GM21786 (cell line): ENCODE measurements at regions not wholly inside any gene's neighbourhood (a gene's known extent, or its start where the extent isn't known, plus 50 kb on each side); places are given as distances from the start of the nearest gene placed in this dataset.
"Not testable (repeated sequence)": the region's sequence is repeated elsewhere in the genome, so short reads cannot be mapped to it uniquely, and the experiment has no call there.

Source experiments
- ATAC-seq: cut with Tn5 transposase; IDR thresholded peaks from one replicate; pipeline ENCODE4 v1.9.1; 2021; ENCODE audit not compliant: unreplicated experiment

DNA sequence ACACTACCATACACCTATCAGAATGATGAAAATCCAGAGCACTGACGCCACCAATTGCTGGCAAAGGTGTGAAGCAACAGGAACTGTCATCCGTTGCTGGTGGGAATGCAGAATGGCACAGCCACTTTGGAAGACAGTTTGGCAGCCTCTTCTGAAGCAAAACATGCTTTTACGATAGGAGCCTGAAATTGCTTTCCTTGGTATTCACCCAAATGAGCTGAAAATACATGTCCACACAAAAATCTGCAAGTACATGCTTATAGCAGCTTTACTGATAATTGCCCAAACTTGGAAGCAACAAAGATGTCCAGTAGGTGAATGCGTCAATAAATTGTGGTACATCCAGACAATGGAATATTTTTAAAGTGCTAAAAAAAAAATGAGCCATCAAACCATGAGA is 322.8 kb upstream of the FAT1 start:
- no peak for ATAC-seq

DNA sequence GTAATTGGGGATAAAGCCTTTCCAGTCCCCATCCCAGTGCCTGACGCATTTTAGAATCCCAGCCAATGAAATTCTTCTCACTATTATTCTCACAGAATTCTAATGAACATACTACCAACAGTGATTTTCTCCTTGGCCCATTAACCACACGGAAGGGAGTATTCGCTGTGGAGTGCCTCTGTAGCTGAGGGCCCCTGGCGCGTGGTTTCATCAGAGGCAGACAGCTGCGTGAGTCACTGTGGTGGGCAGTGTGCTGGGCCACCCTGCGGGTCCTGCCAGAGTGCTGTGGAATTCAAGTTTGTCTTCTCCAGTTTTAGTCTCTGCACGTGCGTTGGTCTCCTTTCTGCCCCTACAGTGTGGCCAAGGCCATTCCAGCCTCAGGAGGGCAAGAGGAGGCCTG is 335.4 kb upstream of the FAT1 start:
- no peak for ATAC-seq

DNA sequence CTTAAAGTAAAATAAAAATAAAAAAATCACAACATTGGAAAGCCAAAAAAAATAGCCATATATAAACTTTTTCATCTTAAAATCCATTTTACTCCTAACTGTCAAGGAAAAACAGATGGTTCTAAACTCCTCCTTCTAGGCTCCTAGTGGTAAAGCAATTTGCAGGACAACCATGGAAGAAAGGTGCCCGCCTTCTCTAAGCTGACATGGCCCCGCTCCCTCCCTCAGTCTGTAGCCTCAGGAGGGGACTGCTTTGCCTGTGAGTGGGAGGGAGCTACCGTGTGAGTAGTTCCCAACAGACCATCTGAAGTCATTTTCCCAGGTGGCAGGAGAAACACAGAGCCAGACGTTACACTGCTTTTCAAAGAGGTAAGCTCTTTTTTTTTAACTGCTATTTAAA is 336.2 kb upstream of the FAT1 start:
- no peak for ATAC-seq

DNA sequence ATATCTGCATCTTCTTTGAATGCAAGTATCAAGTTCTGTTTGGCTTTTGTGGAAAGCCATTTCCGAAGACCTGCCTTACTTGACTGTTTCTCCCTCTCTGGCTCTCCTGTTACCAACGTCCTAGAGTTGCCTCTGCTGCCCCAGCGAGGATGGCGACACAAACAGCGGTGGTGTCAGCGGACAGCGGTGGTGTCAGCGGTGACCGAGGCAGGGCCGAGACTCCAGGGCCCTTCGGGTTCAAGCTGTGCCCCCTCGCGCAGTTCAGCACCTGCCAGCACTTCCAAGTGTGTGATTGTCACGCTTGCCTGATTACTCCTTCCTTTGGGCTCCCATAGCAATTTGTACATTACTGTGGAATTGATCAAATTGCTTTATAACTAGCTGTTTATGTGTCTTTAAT is 336.9 kb upstream of the FAT1 start:
- no peak for ATAC-seq

DNA sequence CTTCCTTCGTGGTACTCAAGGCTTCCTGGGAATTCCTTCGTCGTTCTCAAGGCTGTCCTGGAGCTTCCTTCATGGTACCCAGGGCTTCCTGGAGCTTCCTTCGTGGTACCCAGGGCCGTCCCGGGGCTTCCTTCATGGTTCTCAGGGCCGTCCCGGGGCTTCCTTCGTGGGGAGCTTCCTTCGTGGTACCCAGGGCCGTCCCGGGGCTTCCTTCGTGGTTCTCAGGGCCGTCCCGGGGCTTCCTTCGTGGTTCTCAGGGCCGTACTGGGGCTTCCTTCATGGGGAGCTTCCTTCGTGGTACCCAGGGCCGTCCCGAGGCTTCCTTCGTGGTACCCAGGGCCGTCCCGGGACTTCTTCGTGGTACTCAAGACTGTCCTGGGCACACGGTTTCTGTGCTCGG is 339.6 kb upstream of the FAT1 start:
- ATAC-seq = no peak

DNA sequence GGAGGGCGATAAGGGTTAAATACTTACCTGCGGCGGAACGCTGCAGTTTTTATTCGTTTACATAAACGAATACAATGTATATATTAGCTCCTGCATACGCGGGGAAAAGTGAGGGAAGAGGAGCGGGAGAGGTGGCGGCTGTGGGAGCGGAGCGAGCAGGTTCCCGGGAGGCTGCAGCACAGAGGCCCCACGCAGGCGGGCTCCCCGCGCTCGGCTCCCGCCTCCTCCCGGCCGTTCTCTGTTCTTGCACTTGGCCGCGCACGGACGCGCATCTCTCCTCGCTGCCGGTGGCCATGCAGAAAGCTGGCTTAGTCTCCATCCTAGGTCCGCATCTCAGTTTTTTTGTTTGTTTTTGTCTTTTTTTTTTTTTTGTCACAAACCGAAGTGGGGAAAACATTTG is 340.4 kb upstream of the FAT1 start:
- ATAC-seq = no peak

DNA sequence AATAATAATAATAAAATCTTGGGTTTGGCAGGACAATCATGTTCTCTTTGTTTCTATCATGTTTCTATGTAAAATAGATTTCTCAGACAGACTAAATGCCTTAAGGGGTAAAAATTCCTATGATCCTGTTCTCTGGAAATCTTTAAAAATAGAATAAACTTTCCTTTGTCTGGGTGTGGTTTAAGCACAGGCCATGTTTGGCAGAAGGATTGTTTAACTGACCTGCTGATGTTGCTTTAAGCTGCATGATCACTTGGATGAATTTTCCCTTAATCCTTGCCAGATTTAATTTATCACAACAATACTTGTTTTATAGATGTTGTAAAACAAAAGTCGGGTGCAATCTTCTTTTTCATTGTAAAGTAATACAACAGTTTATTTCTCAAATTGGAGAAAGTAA is 341.7 kb upstream of the FAT1 start:
- ATAC-seq = no peak

DNA sequence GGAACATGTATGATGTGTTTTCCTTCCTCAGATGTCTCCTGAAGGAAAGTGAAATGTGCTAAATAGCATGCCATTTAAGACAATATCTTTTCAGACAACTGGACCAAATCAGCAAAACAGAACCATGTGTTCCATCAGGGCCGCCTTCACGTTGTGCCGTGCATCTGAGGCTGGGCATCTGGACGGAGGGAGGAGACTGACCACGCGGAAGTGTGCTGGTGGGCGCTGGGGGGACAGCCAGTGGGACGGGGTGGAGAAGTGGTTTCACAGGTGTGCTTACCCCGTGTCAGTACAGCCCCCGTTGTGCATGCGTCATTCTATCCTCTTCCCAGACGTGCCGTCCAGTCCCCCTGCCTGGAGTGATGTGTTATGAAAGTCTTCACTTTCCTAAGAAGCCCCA is 342.1 kb upstream of the FAT1 start:
- ATAC-seq = no peak

DNA sequence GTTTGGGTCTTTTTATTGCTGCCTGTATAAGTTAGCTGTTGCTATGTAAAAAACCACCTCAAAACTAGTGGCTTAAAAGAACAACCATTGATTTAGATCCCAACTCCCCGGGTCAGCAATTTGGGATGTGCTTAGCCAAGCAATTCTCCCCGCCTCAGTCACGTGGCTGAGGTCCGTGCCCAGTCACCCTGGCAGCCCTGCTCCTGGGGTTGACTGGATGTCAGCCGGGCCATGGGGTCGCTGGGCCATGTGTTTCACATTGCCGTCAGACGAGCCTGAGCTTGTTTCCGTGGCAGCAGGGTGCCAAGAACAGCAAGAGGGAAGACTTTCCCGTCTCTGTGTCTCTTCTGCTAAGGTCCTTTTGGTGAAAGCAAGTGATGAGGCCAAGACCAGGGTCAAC is 345.7 kb upstream of the FAT1 start:
- no peak for ATAC-seq

DNA sequence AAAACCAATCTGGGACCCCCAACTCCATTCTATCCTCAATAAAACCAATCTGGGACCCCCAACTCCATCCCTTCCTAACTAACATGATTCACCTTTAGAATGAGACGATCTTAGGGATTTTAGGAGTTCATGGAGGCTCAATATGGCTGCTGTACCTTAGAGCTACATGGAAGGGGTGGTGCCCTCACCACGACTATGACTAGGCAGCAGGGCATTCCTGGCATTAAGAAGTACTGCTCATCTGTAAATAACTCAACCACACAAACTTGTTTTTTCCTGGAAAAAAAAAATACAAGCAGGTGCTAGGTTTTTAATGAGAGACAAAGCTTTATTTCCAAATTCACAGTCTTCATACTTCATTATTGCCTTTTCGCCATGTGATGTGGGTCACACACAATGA is 346.5 kb upstream of the FAT1 start:
- no peak for ATAC-seq

DNA sequence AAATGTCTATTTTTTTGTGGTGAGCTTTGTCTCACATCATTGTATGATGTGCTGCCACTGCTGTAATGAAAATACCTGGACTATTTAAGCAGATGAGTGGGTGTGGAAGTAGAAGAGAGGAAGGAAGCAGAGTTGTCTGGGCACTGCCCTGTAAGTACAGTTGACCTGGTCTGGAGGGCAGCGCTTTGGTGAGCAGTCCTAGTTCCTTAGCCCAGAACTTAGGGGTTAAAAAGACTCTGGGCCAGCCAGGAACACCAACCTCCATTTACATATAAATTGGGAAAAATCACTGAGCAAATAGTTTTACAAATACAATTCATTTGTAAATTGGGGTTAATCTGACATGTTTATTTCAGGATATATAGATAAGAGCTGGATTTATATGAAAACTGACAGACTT is 347.1 kb upstream of the FAT1 start:
- no peak for ATAC-seq

DNA sequence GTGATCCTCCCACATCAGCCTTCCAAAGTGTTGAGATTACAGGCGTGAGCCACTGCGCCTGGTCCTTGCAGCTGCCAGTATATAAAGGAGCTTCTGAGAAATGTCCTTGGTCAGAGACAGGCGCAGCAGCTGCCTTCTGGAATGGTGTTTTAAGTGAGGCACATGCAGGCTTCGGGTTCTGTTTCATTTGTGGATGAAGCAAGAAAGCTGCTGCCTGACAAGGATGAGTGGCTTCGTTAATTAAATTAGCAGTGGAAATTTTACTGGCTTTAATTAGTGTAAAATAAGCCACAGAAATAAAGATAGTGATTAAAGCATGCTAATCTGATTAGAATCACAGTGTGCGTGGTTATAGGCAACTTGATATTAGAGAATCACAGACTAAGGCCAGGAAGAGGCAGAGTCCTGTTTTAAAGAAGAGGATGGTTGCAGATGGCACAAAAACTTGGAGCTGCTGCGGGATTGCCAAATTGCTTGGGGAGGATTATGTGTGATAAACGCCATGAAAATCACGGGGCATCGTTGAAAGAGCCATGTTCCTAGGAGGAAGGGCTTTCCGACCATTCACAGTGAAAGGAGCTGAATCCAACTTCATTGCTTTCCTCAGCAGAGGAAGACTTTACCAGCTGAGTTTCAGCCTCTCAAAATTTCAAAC is 348.4 kb upstream of the FAT1 start:
- no peak for ATAC-seq

DNA sequence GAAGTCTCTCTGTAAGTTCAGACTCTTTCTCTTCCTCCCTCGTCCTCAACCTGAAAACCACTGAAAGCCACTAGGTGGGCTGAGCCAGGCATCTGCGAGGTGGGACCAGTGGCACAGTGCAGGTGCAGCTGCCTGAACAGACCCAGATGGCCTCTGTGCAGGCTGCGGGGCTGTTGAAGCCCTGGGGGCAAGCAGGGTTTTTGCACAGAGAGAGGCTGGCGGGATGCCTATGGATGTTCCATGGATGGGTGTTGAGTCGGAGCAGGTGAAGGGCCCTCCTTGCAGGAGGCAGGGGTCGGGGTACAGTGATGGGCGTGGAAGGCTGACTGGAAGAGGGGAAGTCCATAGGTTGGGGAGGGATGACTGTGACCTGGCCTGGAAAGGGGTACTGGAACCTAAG is 350.2 kb upstream of the FAT1 start:
- ATAC-seq = no peak

DNA sequence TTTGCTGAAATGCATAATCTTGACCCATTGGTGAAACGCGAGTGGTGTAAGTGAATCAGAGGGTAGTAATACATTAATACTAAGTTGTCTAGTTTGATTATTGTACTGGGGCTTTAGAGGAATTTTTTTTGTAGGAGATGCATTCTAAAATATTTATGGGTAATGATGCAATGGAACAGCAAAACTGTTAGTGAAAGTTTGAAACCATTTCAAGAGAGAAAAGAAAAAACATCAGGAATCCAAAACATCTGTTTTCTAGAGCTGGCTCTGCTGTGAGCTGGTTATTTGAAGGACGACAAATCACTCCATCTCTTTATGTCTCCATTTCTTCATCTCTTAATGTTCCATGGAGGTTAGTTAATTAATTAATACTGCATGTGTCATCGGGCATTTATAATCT is 351.9 kb upstream of the FAT1 start:
- no peak for ATAC-seq

DNA sequence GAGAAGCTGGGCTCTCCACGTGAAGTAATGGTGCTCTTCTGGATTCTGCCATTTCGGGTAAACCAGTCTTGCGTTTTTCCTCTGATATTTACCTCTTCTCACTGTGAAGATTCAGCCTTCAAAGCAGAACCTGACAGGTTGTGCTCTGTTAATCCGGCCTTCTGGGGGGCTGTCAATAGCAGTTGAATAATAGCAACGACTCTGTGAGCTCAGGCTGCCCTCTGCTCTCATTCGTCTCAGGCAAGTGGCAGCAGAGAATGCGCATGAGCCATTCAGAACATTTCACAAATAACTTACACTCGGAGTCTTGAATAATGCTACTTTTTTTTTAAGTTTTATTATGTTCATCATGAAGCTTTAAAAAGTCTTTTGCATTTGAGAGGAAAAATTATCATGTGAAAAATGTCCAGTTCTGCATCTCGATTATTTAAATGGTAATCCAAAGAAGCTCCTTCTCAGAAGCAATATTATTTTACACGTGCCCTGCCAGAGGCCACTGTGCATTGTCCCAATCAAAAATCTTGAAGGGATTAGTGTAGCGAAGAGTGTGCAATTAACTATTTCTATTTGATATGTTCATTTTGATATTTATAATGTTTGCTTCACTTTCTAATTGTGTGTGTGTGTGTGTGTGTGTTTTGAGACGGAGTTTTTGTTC is 354.2 kb upstream of the FAT1 start:
- no peak for ATAC-seq

DNA sequence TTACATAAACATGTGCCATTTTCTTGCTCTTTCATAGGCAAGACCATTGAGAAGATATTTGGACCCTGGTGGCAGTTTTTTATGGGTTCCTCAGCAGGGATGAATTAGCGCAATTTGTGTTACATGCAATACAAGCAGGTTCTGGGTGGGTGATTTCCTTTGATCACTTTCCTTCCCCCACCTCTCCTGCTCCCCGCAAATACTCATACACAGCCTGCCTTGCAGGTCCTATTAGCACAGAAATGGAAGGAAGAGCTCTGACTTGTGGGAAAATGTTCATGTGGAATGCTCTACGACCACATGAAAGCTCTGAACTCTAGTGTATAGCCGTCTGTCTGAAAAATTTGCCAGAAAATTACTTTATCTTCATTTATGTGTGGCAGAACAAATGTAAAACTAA is 361.0 kb upstream of the FAT1 start:
- no peak for ATAC-seq

DNA sequence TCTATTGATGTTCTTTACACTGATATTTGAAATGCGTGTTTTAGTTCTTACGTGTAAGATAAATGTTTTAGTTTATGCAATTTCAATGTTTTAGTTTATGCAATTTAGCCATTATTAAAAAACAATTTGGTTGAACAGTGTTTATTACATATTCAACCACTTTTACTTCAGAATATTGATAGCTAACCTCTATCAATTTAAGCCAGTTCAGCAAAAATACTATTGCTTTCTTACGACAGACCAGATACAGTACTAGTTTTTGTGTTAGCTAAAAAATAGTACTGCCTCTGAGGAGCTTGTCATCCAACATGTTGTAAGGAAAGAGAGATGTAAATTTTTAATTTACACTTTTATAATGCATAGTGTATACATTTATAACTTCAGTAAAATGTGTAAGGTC is 361.7 kb upstream of the FAT1 start:
- no peak for ATAC-seq

DNA sequence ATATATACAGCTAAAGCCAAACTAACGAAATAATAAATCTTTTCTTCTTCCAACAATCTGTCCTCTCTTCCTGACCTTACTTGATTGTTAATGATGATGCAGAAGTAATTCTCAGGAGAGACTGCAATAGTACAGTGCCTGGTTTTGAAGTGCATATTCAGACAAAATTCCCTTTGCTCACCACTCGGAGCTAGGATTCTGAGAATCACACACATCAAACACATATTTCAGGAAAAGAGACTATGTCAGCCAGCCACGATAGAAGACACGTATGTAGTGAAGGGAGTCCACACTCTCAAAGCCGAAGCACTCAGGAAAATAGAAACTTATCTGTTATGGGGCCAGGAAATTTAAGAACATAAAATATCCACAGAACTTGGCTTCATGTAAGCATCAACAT is 362.5 kb upstream of the FAT1 start:
- no peak for ATAC-seq

DNA sequence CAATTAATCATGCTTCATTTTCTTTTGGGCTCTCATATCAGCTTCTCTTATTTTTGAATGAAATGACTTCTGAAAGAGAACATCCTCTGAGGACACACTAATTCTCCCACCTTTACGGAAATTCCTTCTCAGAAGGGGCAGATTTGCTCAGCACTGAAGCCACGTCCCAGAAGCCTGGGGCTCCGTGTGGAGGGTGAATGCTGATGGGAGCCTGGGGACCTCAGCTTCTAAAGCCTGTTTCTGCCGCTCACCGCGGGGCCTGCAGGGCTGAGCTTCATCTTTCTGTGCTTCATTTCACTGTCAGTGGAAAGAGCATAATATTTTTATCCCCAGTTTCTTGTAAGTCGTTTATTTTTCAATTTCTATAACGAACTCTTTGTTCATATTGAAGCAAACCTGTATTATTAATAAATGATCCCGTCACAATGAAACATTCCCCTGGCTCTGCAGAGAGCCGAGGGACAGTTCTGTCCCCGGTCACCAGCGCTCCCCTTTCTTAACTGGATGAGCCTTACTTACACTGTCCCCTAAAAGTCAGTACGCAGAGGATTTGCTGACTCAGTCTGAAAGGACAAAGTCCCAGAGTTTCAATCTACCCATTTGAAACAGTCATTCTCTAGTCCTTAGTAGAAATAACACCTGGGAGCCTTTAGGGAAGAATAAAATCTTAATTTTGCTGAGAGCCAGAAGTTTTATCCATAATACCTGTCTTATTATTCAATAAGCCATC is 364.6 kb upstream of the FAT1 start:
- no peak for ATAC-seq

DNA sequence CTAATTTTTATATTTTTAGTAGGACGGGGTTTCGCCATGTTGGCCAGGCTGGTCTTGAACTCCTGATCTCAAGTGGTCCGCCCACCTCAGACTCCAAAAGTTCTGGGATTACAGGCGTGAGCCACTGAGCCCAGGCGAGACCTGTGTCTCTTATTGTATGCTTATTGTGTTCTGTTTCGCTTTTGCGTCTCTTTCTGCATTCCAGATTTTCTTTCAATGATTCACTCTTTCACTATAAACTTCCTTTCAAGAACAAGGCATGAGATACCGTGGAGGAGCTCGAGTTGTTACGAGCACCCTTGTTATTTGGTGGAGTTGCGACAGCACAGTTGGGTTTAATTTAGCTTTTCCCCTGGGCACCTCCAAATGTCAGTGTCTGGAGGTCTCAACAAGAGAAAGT is 366.7 kb upstream of the FAT1 start:
- no peak for ATAC-seq

DNA sequence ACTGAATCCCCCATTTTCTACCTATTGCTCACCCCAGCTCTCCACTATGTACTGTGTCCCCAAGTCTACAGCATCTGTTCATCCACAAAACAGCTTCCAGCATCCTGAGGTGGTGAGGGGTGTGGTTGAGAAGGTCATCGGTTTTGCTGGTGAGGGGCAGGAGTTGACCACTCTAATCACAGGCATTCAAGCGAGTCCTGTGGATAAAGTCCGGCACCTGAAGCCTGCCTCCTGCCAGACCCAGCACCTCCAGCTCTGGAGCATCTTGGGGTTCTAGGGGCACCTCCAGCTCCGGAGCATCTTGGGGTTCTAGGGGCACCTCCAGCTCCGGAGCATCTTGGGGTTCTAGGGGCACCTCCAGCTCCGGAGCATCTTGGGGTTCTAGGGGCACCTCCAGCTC is 367.2 kb upstream of the FAT1 start:
- not testable (repeated sequence) for ATAC-seq

DNA sequence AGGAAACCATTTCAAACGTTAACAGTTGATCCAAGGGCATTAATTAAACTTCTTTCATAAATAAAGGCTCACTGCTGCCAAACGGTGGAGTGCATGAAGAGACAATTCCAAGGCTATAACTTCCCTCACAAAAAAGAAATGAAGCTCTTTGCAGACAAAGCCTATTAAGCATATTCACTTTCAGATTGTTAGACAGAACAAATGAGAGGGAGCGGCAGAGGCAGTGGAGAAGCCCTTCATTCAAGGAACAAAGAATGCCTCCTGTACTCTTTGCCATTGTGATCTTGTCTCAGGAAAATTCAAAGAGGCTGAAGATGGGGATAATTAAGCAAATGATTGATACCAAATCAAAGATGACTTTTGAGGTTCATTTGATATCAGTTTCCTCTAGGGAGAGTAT is 370.5 kb upstream of the FAT1 start:
- ATAC-seq = no peak

DNA sequence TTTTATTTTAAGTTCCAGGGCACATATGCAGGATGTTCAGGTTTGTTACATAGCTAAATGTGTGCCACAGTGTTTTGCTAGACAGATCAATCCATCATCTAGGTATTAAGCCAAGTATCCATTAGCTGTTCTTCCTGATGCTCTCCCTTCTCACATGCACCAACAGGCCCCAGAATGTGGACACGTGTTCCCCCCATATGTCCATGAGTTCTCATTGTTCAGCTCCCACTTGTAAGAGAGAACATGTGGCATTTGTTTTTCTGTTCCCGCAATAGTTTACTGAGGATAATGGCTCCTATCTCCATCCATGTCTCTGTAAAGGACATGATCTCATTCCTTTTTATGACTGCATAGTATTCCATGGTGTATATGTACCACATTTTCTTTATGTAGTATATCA is 374.8 kb upstream of the FAT1 start:
- ATAC-seq = no peak
